Raji (cell line): ENCODE measurements at regions not wholly inside any gene's neighbourhood (a gene's known extent, or its start where the extent isn't known, plus 50 kb on each side); places are given as distances from the start of the nearest gene placed in this dataset.

ENCODE experiments used
- POLR2A ChIP-seq: IDR thresholded peaks from 2 replicates; pipeline ENCODE4 v1.6.1; 2011; ENCODE audit warnings: low read depth, low read length, control low read depth; ENCODE audit not compliant: insufficient read depth

- no peak for TF ChIP-seq POLR2A
These were observed 250.6 kb downstream of the PLA2G4A start for GRCh38 chr1:187079330-187079729.

- TF ChIP-seq POLR2A: no peak
These were observed 262.9 kb downstream of the PLA2G4A start for GRCh38 chr1:187091666-187092065.

GRCh38 chr1:187092104-187092503, 263.4 kb downstream of the PLA2G4A start:
- TF ChIP-seq POLR2A: no peak

GRCh38 chr1:187096689-187097088, 267.9 kb downstream of the PLA2G4A start:
- no peak for TF ChIP-seq POLR2A

- TF ChIP-seq POLR2A: no peak
These were observed 281.6 kb downstream of the PLA2G4A start for GRCh38 chr1:187110351-187110750.

GRCh38 chr1:187114792-187115191, 286.0 kb downstream of the PLA2G4A start:
- no peak for TF ChIP-seq POLR2A

GRCh38 chr1:187121661-187122060, 292.9 kb downstream of the PLA2G4A start:
- no peak for TF ChIP-seq POLR2A

- no peak for TF ChIP-seq POLR2A
These were observed 293.8 kb downstream of the PLA2G4A start for GRCh38 chr1:187122566-187122965.

GRCh38 chr1:187129132-187129531, 300.4 kb downstream of the PLA2G4A start:
- TF ChIP-seq POLR2A: no peak

DNA sequence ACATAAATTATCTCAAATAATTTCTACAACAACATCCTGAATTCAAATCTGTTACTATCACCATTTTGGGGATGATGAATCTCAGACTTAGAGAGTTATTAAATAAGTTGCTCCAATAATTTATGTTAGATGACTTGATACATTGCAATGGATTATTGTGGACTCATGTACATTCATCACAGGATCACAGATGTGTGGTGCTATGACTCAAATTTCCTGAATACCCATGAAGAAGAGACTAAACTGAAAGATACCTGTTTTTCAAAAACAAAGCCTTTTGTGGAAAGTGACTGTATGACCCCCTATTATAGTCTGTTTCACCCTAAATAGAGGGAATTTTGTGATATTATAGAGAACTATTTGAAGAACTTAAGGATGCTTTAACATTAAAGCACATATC, 315.0 kb downstream of the PLA2G4A start:
- TF ChIP-seq POLR2A: no peak

DNA sequence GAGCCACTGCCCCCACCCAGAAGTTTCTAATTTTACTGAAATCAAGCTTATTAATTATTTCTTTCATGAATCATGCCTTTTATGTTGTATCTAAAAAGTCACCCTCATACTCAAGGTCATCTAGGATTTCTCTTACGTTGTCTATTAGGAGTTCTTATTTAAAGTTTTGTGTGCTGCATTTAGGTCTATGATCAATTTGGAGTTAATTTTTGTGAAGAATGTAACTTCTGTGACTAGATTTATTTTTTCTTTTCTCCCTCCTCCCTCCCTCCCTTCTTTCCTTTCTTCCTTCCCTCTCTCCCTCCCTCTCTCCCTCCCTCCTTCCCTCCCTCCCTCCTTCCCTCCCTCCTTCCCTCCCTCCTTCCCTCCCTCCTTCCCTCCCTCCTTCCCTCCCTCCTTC, 317.6 kb downstream of the PLA2G4A start:
- no peak for TF ChIP-seq POLR2A

GRCh38 chr1:187151555-187151954, 322.8 kb downstream of the PLA2G4A start:
- no peak for TF ChIP-seq POLR2A

GRCh38 chr1:187153047-187153446, 324.3 kb downstream of the PLA2G4A start:
- TF ChIP-seq POLR2A: no peak

DNA sequence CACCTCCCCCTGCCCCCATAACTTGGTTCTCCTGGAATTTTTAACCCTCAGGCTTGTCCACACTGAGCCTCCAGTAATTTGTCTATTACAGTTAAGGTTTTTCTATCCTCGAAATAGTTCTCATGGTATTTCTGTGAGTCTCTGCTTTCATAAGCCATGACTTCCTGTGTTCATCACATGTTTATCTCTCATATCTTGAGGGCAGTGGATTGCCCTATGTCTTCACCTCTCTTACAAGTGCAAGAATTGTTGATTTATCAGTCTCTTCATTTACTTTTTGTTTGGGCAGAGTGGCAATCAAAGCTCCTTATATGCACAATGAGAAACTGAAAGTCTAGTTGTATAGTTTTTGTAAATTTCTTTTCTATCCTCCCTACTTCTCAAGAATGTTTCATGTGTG, 328.4 kb downstream of the PLA2G4A start:
- TF ChIP-seq POLR2A: no peak

- no peak for TF ChIP-seq POLR2A
These were observed 328.8 kb downstream of the PLA2G4A start for GRCh38 chr1:187157552-187157951.

DNA sequence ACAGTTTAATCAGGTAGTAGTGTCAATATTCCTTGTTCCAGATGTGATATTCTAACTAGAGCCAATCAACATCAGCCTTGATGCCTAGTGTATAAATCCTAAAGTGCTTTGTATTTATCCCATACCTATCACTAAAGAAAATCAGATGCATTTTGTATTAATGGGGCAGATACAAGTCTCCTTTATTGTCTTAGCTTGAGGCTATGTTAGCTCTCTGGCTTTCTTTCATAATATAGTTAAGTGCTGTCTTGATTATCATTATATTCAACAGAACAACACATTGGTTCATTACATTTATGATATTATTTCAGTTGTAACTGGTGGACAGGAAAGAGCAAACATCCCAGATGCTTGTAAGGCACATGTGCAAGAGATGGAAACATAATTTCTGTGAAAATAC, 338.8 kb downstream of the PLA2G4A start:
- TF ChIP-seq POLR2A: no peak

DNA sequence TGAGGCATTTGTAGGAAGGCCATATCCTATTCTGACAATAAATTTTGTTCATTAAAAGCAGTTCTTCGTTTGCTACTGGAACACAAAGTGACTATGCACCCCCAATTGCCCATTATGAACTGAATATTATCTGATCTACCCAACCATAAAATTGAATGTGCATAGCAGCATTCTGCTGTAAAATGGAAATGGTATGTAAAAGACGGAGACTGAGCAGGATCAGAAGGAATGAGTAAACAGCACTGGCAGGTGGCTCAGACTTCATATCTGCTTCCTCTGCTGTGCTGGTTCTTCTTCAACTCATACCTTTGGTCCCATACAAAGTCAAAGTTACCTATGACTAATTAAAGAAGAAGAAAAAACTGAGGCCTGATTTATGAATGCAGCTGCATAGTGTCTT, 339.5 kb downstream of the PLA2G4A start:
- TF ChIP-seq POLR2A: no peak

GRCh38 chr1:187185389-187185788, 356.6 kb downstream of the PLA2G4A start:
- no peak for TF ChIP-seq POLR2A
